ENCODE measurements at regions not wholly inside any gene's neighbourhood (a gene's known extent, or its start where the extent isn't known, plus 50 kb on each side); places are given as distances from the start of the nearest gene placed in this dataset.

DNA sequence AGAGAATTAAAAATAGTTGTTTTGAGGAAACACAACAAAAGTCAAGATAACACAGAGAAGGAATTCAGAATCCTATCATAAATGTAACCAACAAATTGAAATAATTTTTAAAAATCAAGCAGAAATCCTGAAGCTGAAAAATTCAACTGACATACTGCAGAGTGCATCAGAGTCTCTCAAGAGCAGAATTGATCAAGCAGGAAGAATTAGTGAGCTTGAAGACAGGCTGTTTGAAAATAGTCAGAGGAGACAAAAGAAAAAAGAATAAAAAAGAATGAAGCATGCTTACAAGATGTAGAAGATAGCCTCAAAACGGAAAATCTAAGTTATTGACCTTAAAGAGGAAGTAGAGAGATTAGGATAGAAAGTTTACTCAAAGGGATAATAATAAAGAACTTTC is 65.8 kb upstream of the PPP2R5C start:
- TF ChIP-seq POLR2AphosphoS5 (IDR thresholded peaks at IDR 0.05; ENCODE audit: insufficient read depth, low read depth, low read length) (no peak), POLR2A (IDR thresholded peaks at IDR 0.05; ENCODE audit: low read depth, low read length) (no peak), EZH2 (IDR thresholded peaks at IDR 0.05; ENCODE audit: borderline replicate concordance, low read depth, low read length, severe bottlenecking) (no peak)
- TF ChIP-seq, protein P1, sequence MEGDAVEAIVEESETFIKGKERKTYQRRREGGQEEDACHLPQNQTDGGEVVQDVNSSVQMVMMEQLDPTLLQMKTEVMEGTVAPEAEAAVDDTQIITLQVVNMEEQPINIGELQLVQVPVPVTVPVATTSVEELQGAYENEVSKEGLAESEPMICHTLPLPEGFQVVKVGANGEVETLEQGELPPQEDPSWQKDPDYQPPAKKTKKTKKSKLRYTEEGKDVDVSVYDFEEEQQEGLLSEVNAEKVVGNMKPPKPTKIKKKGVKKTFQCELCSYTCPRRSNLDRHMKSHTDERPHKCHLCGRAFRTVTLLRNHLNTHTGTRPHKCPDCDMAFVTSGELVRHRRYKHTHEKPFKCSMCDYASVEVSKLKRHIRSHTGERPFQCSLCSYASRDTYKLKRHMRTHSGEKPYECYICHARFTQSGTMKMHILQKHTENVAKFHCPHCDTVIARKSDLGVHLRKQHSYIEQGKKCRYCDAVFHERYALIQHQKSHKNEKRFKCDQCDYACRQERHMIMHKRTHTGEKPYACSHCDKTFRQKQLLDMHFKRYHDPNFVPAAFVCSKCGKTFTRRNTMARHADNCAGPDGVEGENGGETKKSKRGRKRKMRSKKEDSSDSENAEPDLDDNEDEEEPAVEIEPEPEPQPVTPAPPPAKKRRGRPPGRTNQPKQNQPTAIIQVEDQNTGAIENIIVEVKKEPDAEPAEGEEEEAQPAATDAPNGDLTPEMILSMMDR (IDR thresholded peaks at IDR 0.05; ENCODE audit: extremely low read depth in 1 of 2, insufficient read depth in 1 of 2, low read depth in 1 of 2, low read length in 2 of 2): no peak
- TF ChIP-seq, protein P2, sequence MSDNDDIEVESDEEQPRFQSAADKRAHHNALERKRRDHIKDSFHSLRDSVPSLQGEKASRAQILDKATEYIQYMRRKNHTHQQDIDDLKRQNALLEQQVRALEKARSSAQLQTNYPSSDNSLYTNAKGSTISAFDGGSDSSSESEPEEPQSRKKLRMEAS (IDR thresholded peaks at IDR 0.05; ENCODE audit: insufficient read depth, insufficient read length): no peak
- no peak overlapping the region for H3K9ac ChIP-seq (replicated peaks; ENCODE audit: extremely low read depth, insufficient read depth, low read length)
- peaks cover 6 to 23% of the 10 kb centered on the region in 2 experiments for H3K27me3 ChIP-seq (ENCODE audit: control insufficient read depth in 2 of 2, insufficient read depth in 2 of 2, low read length in 2 of 2)
- intact Hi-C loops (cut with micrococcal nuclease): no loop called here
- H4K20me1 ChIP-seq (replicated peaks; ENCODE audit: control insufficient read depth, extremely low read depth, insufficient read depth, low read length): no peaks in the 10 kb centered on the region
- no peaks in the 10 kb centered on the region for H3K36me3 ChIP-seq (ENCODE audit: control insufficient read depth in 2 of 2, extremely low read depth in 1 of 2, insufficient read depth in 2 of 2, low read length in 2 of 2)
- ChIA-PET CTCF (interaction anchor here (1.1 kb wide), 1 partner anchor 14 kb away, joined by 3 read pairs; no protein-coding TSS in a partner anchor), POLR2A (no interaction called here)
- H3K4me1 ChIP-seq (ENCODE audit: control insufficient read depth, extremely low read depth, insufficient read depth, low read length): no peaks in the 10 kb centered on the region
- no TSS peak for BruUV-seq (replicated peaks)
- H3K9me1 ChIP-seq (replicated peaks; ENCODE audit: control insufficient read depth, extremely low read depth, insufficient read depth, low read length): no peaks in the 10 kb centered on the region
- H3K4me2 ChIP-seq (ENCODE audit: insufficient read depth, low read length): no peak overlapping the region
- no peaks in the 10 kb centered on the region for H3K9me3 ChIP-seq (replicated peaks; ENCODE audit: control insufficient read depth, insufficient read depth, low read length)
- no peaks in the 10 kb centered on the region for H3K79me2 ChIP-seq (ENCODE audit: control insufficient read depth, insufficient read depth, low read length)
- no peak overlapping the region for H3K4me3 ChIP-seq (replicated peaks in 1 of 3; ENCODE audit: insufficient read depth in 1 of 3, low read depth in 1 of 3, low read length in 3 of 3)
- no peak overlapping the region for H3K27ac ChIP-seq (ENCODE audit: insufficient read depth, low read depth, low read length)
- H2AFZ ChIP-seq (ENCODE audit: low read depth, low read length): no peak overlapping the region
- FAIRE-seq (no peak), DNase-seq (ENCODE audit: low read depth, low spot score) (no peak)
- dilution Hi-C loops (cut with MboI; ENCODE audit: extremely low pct_ligation_motif_present, low sequenced_read_pairs): no loop called here

DNA sequence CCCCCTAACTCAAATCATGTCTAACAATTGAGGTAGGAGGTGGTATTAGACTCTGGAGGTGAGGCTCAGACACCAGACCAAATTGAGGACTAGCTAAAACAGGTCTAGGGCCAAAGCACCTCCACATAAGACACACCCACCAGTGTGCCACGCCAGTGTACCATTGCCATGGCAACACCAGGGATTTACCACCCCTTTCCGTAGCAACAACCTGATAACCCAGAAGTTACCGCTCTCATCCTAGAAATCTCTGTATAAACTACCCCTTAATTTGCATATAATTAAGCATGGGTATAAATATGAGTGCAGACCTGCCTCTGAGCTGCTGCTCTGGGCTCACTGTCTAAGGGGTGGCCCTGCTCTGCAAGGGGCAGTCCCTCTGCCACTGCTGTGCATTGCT is 57.4 kb upstream of the PPP2R5C start:
- FAIRE-seq: no peak
- intact Hi-C loops (cut with micrococcal nuclease): loop anchor here (10.0 kb wide), 1 partner anchor 391 kb away; no protein-coding TSS in a partner anchor
- BruUV-seq (replicated peaks): no TSS peak

More for the DNA sequence above, 57.4 kb upstream of the PPP2R5C start:
- Histone ChIP-seq H4K20me1 (replicated peaks; ENCODE audit: control insufficient read depth, extremely low read depth, insufficient read depth, low read length) (no peaks in the 10 kb centered on the region), H3K36me3 (ENCODE audit: control insufficient read depth in 2 of 2, extremely low read depth in 1 of 2, insufficient read depth in 2 of 2, low read length in 2 of 2) (no peaks in the 10 kb centered on the region), H3K9me1 (replicated peaks; ENCODE audit: control insufficient read depth, extremely low read depth, insufficient read depth, low read length) (no peaks in the 10 kb centered on the region), H3K79me2 (ENCODE audit: control insufficient read depth, insufficient read depth, low read length) (no peaks in the 10 kb centered on the region), H3K9me3 (replicated peaks; ENCODE audit: control insufficient read depth, insufficient read depth, low read length) (no peaks in the 10 kb centered on the region), H3K4me2 (ENCODE audit: insufficient read depth, low read length) (no peak overlapping the region), H3K27ac (ENCODE audit: insufficient read depth, low read depth, low read length) (no peak overlapping the region), H3K27me3 (ENCODE audit: control insufficient read depth in 2 of 2, insufficient read depth in 2 of 2, low read length in 2 of 2) (peaks cover 27 to 49% of the 10 kb centered on the region in 2 experiments), H2AFZ (ENCODE audit: low read depth, low read length) (no peak overlapping the region), H3K4me1 (ENCODE audit: control insufficient read depth, extremely low read depth, insufficient read depth, low read length) (no peaks in the 10 kb centered on the region), H3K9ac (replicated peaks; ENCODE audit: extremely low read depth, insufficient read depth, low read length) (no peak overlapping the region), H3K4me3 (replicated peaks in 1 of 3; ENCODE audit: insufficient read depth in 1 of 3, low read depth in 1 of 3, low read length in 3 of 3) (no peak overlapping the region)
- DNase-seq (ENCODE audit: low read depth, low spot score): no peak
- CTCF ChIA-PET: no interaction called here
- TF ChIP-seq POLR2A (IDR thresholded peaks at IDR 0.05; ENCODE audit: low read depth, low read length): no peak
- no peak for TF ChIP-seq EZH2 (IDR thresholded peaks at IDR 0.05; ENCODE audit: borderline replicate concordance, low read depth, low read length, severe bottlenecking)
- no peak for TF ChIP-seq GATA2 (IDR thresholded peaks at IDR 0.05; ENCODE audit: insufficient read depth, insufficient read length, low read depth, low read length)
- TF ChIP-seq FOS (IDR thresholded peaks at IDR 0.05; ENCODE audit: borderline replicate concordance, insufficient read depth, low read length): no peak
- no peak for TF ChIP-seq JUN (IDR thresholded peaks at IDR 0.05; ENCODE audit: borderline replicate concordance, insufficient read depth, insufficient read length, low read depth)
- TF ChIP-seq, protein P1 (IDR thresholded peaks at IDR 0.05; ENCODE audit: extremely low read depth in 1 of 2, insufficient read depth in 1 of 2, low read depth in 1 of 2, low read length in 2 of 2): no peak
- no peak for TF ChIP-seq MYC (IDR thresholded peaks at IDR 0.05; ENCODE audit: low read depth, low read length)
- TF ChIP-seq, protein P2 (IDR thresholded peaks at IDR 0.05; ENCODE audit: insufficient read depth, insufficient read length): no peak
- no peak for TF ChIP-seq POLR2AphosphoS5 (IDR thresholded peaks at IDR 0.05; ENCODE audit: insufficient read depth, low read depth, low read length)
- POLR2A ChIA-PET: no interaction called here
- dilution Hi-C loops (cut with MboI; ENCODE audit: extremely low pct_ligation_motif_present, low sequenced_read_pairs): no loop called here

Data from endothelial cell of umbilical vein (primary cell).